PC-9 (cell line): ENCODE measurements at regions not wholly inside any gene's neighbourhood (a gene's known extent, or its start where the extent isn't known, plus 50 kb on each side); places are given as distances from the start of the nearest gene placed in this dataset.

Experiments used
- CTCF ChIP-seq: fragments of 200-600 bp; sonication (generic); conservative IDR thresholded peaks from 2 replicates; pipeline ENCODE4 v1.6.1; 2017; ENCODE audit warnings: mixed run types, antibody characterized with exemption, mild to moderate bottlenecking, moderate library complexity
- EZH2 ChIP-seq: fragments of 200-600 bp; sonication (generic); IDR thresholded peaks from 2 replicates; pipeline ENCODE4 v1.8.0; 2017; ENCODE audit warnings: antibody characterized with exemption, low read depth

GRCh38 chr16:73951481-73951880 is 345.1 kb upstream of the PSMD7 start:
- TF ChIP-seq CTCF (no peak), EZH2 (no peak)
